IMR-90 (cell line): ENCODE measurements at regions not wholly inside any gene's neighbourhood (a gene's known extent, or its start where the extent isn't known, plus 50 kb on each side); places are given as distances from the start of the nearest gene placed in this dataset.

ENCODE experiments used
- ATAC-seq: fragments of 200-7000 bp; cut with Tn5 transposase; 2 replicates; pipeline ENCODE4 v1.9.1; 2020; ENCODE audit warnings: low read depth, mild to moderate bottlenecking, moderate library complexity
- BruUV-seq: library from RNA; stranded (reverse); fragments of 400-500 nt; replicated peaks from 2 replicates; lab custom pipeline; 2021; lab: Mats Ljungman, UMichigan
- CTCF ChIA-PET: fragments of 300-600 bp; formaldehyde crosslinking; extraction: SDS; loops from one replicate; lab custom pipeline; 2021; ENCODE audit warnings: antibody characterized with exemption; lab: Yijun Ruan, JAX
- POLR2A ChIA-PET: fragments of 300-600 bp; sonication (Branson Sonifier 250); formaldehyde crosslinking; loops from one replicate; lab custom pipeline; 2022; ENCODE audit warnings: antibody characterized with exemption; ENCODE audit not compliant: unreplicated experiment; lab: Charles Lee
- DNase-seq: peaks from one replicate; pipeline ENCODE4 v3.0.0; 2013
- H2AFZ ChIP-seq: replicated peaks from 2 replicates; pipeline ENCODE3; 2013; ENCODE audit warnings: low read length, mild to moderate bottlenecking; ENCODE audit not compliant: poor library complexity
- H2AK5ac ChIP-seq: 2 replicates; pipeline ENCODE4 v1.6.1; 2013; ENCODE audit warnings: low read depth, low read length, inconsistent platforms
- H2AK9ac ChIP-seq: replicated peaks from 2 replicates; pipeline ENCODE3; 2013; ENCODE audit warnings: mild to moderate bottlenecking, low read depth, low read length, moderate library complexity; ENCODE audit not compliant: poor library complexity
- H2BK120ac ChIP-seq: 2 replicates; pipeline ENCODE4 v1.6.1; 2013; ENCODE audit warnings: low read depth, low read length, inconsistent platforms
- H2BK15ac ChIP-seq: 3 replicates; pipeline ENCODE4 v1.6.1; 2013; ENCODE audit warnings: low read depth, low read length, inconsistent platforms
- H2BK20ac ChIP-seq: 2 replicates; pipeline ENCODE4 v1.6.1; 2013; ENCODE audit warnings: low read depth, mild to moderate bottlenecking, inconsistent platforms, low read length, moderate library complexity
- H2BK5ac ChIP-seq: 2 replicates; pipeline ENCODE4 v1.6.1; 2013; ENCODE audit warnings: mild to moderate bottlenecking, low read depth, low read length, inconsistent platforms; ENCODE audit not compliant: poor library complexity, severe bottlenecking
- H3K14ac ChIP-seq: replicated peaks from 2 replicates; pipeline ENCODE4 v1.6.1; 2013; ENCODE audit warnings: low read depth, low read length, inconsistent platforms
- H3K18ac ChIP-seq: 2 replicates; pipeline ENCODE4 v1.6.1; 2013; ENCODE audit warnings: low read depth, low read length, control low read depth
- H3K23ac ChIP-seq: 2 replicates; pipeline ENCODE4 v1.6.1; 2013; ENCODE audit warnings: low read depth, low read length, inconsistent platforms
- H3K27ac ChIP-seq: 2 replicates; pipeline ENCODE4 v1.5.1; 2013; ENCODE audit warnings: mild to moderate bottlenecking, control low read depth, low read length; ENCODE audit not compliant: insufficient read depth
- H3K27me3 ChIP-seq: 2 replicates; pipeline ENCODE4 v1.6.1; 2013; ENCODE audit warnings: low read length; ENCODE audit not compliant: control insufficient read depth, insufficient read depth
- H3K36me3 ChIP-seq: 2 replicates; pipeline ENCODE4 v1.6.1; 2013; ENCODE audit warnings: low read length, mixed read lengths; ENCODE audit not compliant: control insufficient read depth, insufficient read depth
- H3K4ac ChIP-seq: 2 replicates; pipeline ENCODE4 v1.6.1; 2013; ENCODE audit warnings: low read depth, low read length, inconsistent platforms
- H3K4me1 ChIP-seq: 2 replicates; pipeline ENCODE4 v1.6.1; 2013; ENCODE audit warnings: low read length, mixed read lengths; ENCODE audit not compliant: control insufficient read depth, insufficient read depth
- H3K4me2 ChIP-seq: 2 replicates; pipeline ENCODE4 v1.6.1; 2013; ENCODE audit warnings: low read depth, mild to moderate bottlenecking, control low read depth, low read length, moderate library complexity
- H3K4me3 ChIP-seq: 2 replicates; pipeline ENCODE4 v1.5.1; 2013; ENCODE audit warnings: low read depth, mild to moderate bottlenecking, control low read depth, low read length, moderate library complexity; ENCODE audit not compliant: insufficient read depth
- H3K56ac ChIP-seq: 2 replicates; pipeline ENCODE4 v1.6.1; 2013; ENCODE audit warnings: low read length, inconsistent platforms; ENCODE audit not compliant: insufficient read depth; ENCODE audit errors: extremely low read depth
- H3K79me1 ChIP-seq, 2 experiments: 2 replicates each; pipeline ENCODE4 v1.6.1; 2013; ENCODE audit warnings: low read length in 2 of 2, inconsistent platforms in 1 of 2, low read depth in 1 of 2
- H3K9ac ChIP-seq: 2 replicates; pipeline ENCODE4 v1.6.1; 2013; ENCODE audit warnings: low read depth, low read length, control low read depth
- H3K9me1 ChIP-seq: 2 replicates; pipeline ENCODE4 v1.6.1; 2013; ENCODE audit warnings: low read length, inconsistent platforms; ENCODE audit not compliant: insufficient read depth
- H3K9me3 ChIP-seq: 2 replicates; pipeline ENCODE4 v1.6.1; 2013; ENCODE audit warnings: low read length; ENCODE audit not compliant: control insufficient read depth, insufficient read depth
- H4K20me1 ChIP-seq: 2 replicates; pipeline ENCODE4 v1.6.1; 2013; ENCODE audit warnings: low read length, inconsistent platforms; ENCODE audit not compliant: insufficient read depth
- H4K5ac ChIP-seq: 2 replicates; pipeline ENCODE4 v1.6.1; 2013; ENCODE audit warnings: mild to moderate bottlenecking, low read depth, low read length, control low read depth
- H4K8ac ChIP-seq, 2 experiments: 2 replicates each; pipeline ENCODE4 v1.6.1; 2013; ENCODE audit warnings: low read depth in 2 of 2, low read length in 2 of 2, control low read depth in 1 of 2, inconsistent platforms in 1 of 2
- H4K91ac ChIP-seq: 2 replicates; pipeline ENCODE4 v1.6.1; 2013; ENCODE audit warnings: low read depth, low read length, inconsistent platforms; ENCODE audit not compliant: insufficient read depth
- BHLHE40 ChIP-seq: fragments of 150-350 bp; IDR thresholded peaks from 2 replicates; pipeline ENCODE4 v1.6.1; 2016; ENCODE audit warnings: mild to moderate bottlenecking, low read depth, low read length
- CEBPB ChIP-seq: IDR thresholded peaks from 2 replicates; pipeline ENCODE4 v1.6.1; 2012; ENCODE audit warnings: low read depth, low read length, improper control_type of control experiment
- CTCF ChIP-seq: conservative IDR thresholded peaks from 2 replicates; pipeline ENCODE4 v1.5.1; 2012; ENCODE audit warnings: mild to moderate bottlenecking, low read depth, low read length, improper control_type of control experiment
- FOS ChIP-seq: fragments of 150-350 bp; IDR thresholded peaks from 2 replicates; pipeline ENCODE4 v1.6.1; 2016; ENCODE audit warnings: low read depth, low read length
- MAFK ChIP-seq: IDR thresholded peaks from 2 replicates; pipeline ENCODE4 v1.6.1; 2012; ENCODE audit warnings: low read depth, low read length, improper control_type of control experiment
- MAZ ChIP-seq: IDR thresholded peaks from 2 replicates; pipeline ENCODE4 v1.6.1; 2012; ENCODE audit warnings: low read depth, mild to moderate bottlenecking, low read length, improper control_type of control experiment, moderate library complexity, borderline replicate concordance
- MXI1 ChIP-seq: IDR thresholded peaks from 2 replicates; pipeline ENCODE4 v1.6.1; 2012; ENCODE audit warnings: low read depth, mild to moderate bottlenecking, low read length, moderate library complexity, borderline replicate concordance
- NFE2L2 ChIP-seq: fragments of 150-350 bp; IDR thresholded peaks from 2 replicates; pipeline ENCODE4 v1.6.1; 2016; ENCODE audit warnings: low read depth, mild to moderate bottlenecking, low read length
- POLR2A ChIP-seq: IDR thresholded peaks from 2 replicates; pipeline ENCODE4 v1.6.1; 2012; ENCODE audit warnings: mild to moderate bottlenecking, low read depth, low read length
- RCOR1 ChIP-seq: IDR thresholded peaks from 2 replicates; pipeline ENCODE4 v1.6.1; 2012; ENCODE audit warnings: mild to moderate bottlenecking, low read length, improper control_type of control experiment; ENCODE audit not compliant: insufficient replicate concordance
- RFX5 ChIP-seq: IDR thresholded peaks from 2 replicates; pipeline ENCODE4 v1.8.0; 2012; ENCODE audit warnings: low read depth, mild to moderate bottlenecking, low read length, moderate library complexity
- SMC3 ChIP-seq: fragments of 150-350 bp; IDR thresholded peaks from 2 replicates; pipeline ENCODE4 v1.6.1; 2016; ENCODE audit warnings: low read depth, mild to moderate bottlenecking, antibody characterized with exemption, low read length, moderate library complexity
- USF2 ChIP-seq: fragments of 150-350 bp; IDR thresholded peaks from 2 replicates; pipeline ENCODE4 v1.6.1; 2017; ENCODE audit warnings: mild to moderate bottlenecking, antibody characterized with exemption, low read length, low read depth
- WGBS, 2 experiments: methylation state at CpG; one replicate each; pipeline versions ENCODE4 v1.1.5 to v1.1.7; 2013; ENCODE audit warnings: missing lambda C conversion rate in 2 of 2; ENCODE audit not compliant: insufficient read length in 1 of 2; ENCODE audit errors: extremely low coverage in 2 of 2; 5-methylcytosine and 5-hydroxymethylcytosine counted together
- dilution Hi-C: fragments of 300-500 bp; cut with HindIII; formaldehyde crosslinking; loops from one replicate; pipeline ENCODE4 v1.14.3; 2018; ENCODE audit warnings: low sequenced_read_pairs; ENCODE audit not compliant: unreplicated experiment
- in situ Hi-C: fragments of 300-500 bp; cut with MboI; formaldehyde crosslinking; loops from 3 replicates; pipeline ENCODE4 v1.14.3; 2019; ENCODE audit warnings: low sequenced_read_pairs, inconsistent platforms, mixed read lengths
- intact Hi-C: fragments of 100-400 bp; cut with micrococcal nuclease; formaldehyde crosslinking; loops from 2 replicates; pipeline ENCODE4 v1.10.0; 2022

GRCh38 chr14:47935332-47935731 lies 259.9 kb upstream of the MDGA2 start:
- dilution Hi-C loops: no loop called here
- Histone ChIP-seq H3K18ac (no peak overlapping the region), H4K91ac (no peak overlapping the region), H4K5ac (no peak overlapping the region), H3K9me3 (peaks cover 2% of the 10 kb centered on the region; the same call in 1 of the 2 replicates), H3K4me2 (no peak overlapping the region), H3K4me1 (no peaks in the 10 kb centered on the region), H3K9me1 (no peaks in the 10 kb centered on the region), H3K27me3 (no peaks in the 10 kb centered on the region), H2AK5ac (no peak overlapping the region), H2AK9ac (no peak overlapping the region), H3K27ac (no peak overlapping the region), H2BK15ac (no peak overlapping the region), H4K8ac (no peak overlapping the region), H3K36me3 (no peaks in the 10 kb centered on the region), H4K20me1 (no peaks in the 10 kb centered on the region), H2BK5ac (no peak overlapping the region), H3K14ac (no peak overlapping the region), H2BK120ac (no peak overlapping the region), H3K79me1 (no peaks in the 10 kb centered on the region), H3K56ac (no peak overlapping the region), H3K4ac (no peak overlapping the region), H3K9ac (no peak overlapping the region), H3K4me3 (no peak overlapping the region), H3K23ac (no peak overlapping the region), H2BK20ac (no peak overlapping the region), H2AFZ (no peak overlapping the region)
- ATAC-seq (no peak), DNase-seq (no peak)
- WGBS, 2 experiments: no CpG with 5 or more reads among the region's 4 CpGs
- ChIA-PET POLR2A (no interaction called here), CTCF (no interaction called here)
- intact Hi-C loops: no loop called here
- TF ChIP-seq MAFK (no peak), BHLHE40 (no peak), MAZ (no peak), RCOR1 (no peak), POLR2A (no peak), FOS (no peak), MXI1 (no peak), CTCF (no peak), NFE2L2 (no peak), RFX5 (no peak), CEBPB (no peak), SMC3 (no peak), USF2 (no peak)
- in situ Hi-C loops: no loop called here
- no TSS peak for BruUV-seq
